Testis (tissue), 2 donors: ENCODE measurements at regions not wholly inside any gene's neighbourhood (a gene's known extent, or its start where the extent isn't known, plus 50 kb on each side); places are given as distances from the start of the nearest gene placed in this dataset.

Source experiments
- DNase-seq: peaks from one replicate; pipeline ENCODE4 v3.0.0-alpha.2; 2019
- H3K27ac ChIP-seq, 2 donors: fragments of 200-600 bp; sonication (generic); one replicate each; pipeline ENCODE4 v1.5.1; 2019
- H3K27me3 ChIP-seq: fragments of 200-600 bp; sonication (generic); one replicate; pipeline ENCODE4 v1.5.1; 2019
- H3K36me3 ChIP-seq: fragments of 200-600 bp; sonication (generic); one replicate; pipeline ENCODE4 v1.5.1; 2017; ENCODE audit warnings: low read depth; ENCODE audit errors: missing control alignments
- H3K4me1 ChIP-seq: fragments of 200-600 bp; sonication (generic); one replicate; pipeline ENCODE4 v1.5.1; 2019
- H3K4me3 ChIP-seq, 2 donors: fragments of 200-600 bp; sonication (generic); one replicate each; pipeline ENCODE4 v1.5.1; 2017 to 2019
- H3K9me3 ChIP-seq: fragments of 200-600 bp; sonication (generic); one replicate; pipeline ENCODE4 v1.5.1; 2017
- POLR2A ChIP-seq: fragments of 450-650 bp; IDR thresholded peaks from one replicate; pipeline ENCODE4 v1.6.1; 2017; ENCODE audit warnings: antibody characterized with exemption, mild to moderate bottlenecking, moderate library complexity
- WGBS, 2 donors: methylation state at CpG; one replicate each; pipeline ENCODE4 v1.1.5; 2018; 5-methylcytosine and 5-hydroxymethylcytosine counted together
- intact Hi-C: fragments of 100-400 bp; cut with DNase I; formaldehyde crosslinking; loops from one replicate; pipeline ENCODE4 v1.15.1; 2023; ENCODE audit warnings: low total_unique reads
- TF ChIP-seq, protein P1 (sequence below), 3 experiments: fragments of 450-650 bp in 2 of 3; fragments of 200-600 bp in 1 of 3; sonication (generic) in 1 of 3; IDR thresholded peaks; one replicate each; pipeline ENCODE4 v1.5.1; 2016 to 2019; ENCODE audit warnings: antibody characterized with exemption in 3 of 3, mild to moderate bottlenecking in 2 of 3, moderate library complexity in 1 of 3

DNA sequence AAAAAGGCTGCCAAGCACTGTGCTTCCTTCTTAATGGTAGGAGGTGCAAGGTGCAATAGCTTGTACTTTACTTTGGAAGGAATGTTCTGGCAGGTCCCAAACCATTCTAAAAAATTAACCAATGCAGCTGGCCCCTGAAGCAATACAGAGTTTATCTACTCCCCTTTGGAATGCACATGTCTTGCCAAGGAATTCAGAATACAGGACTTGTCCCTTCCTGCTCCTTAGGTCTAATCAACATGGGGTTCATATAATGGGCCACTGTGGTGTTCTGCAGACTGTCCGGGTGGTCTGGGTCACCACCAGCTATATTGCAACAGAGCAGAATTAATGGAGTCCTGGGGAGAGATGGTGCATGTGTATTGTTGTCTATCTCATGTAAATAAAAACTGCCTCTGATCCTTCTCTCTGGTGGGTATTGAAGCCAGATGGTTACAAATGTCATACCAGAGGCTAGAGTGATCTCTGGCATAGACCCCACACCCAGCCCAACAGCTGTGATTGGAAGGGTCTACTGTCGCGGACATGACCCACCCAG is 112.8 kb downstream of the RIPK4 start:
- no peak for DNase-seq
- 66 to 79% methylated on average over 2 to 3 of the region's 3 CpGs for WGBS, 2 donors
- no peaks in the 10 kb centered on the region for H3K9me3 ChIP-seq
- H3K36me3 ChIP-seq, result no peaks in the 10 kb centered on the region
- no peak overlapping the region for H3K4me3 ChIP-seq
- intact Hi-C loops, result no loop called here
- no peaks in the 10 kb centered on the region for H3K27me3 ChIP-seq
- no peak overlapping the region for H3K27ac ChIP-seq
- peaks cover 3% of the 10 kb centered on the region for H3K4me1 ChIP-seq
- no peak for TF ChIP-seq POLR2A
- TF ChIP-seq, protein P1, sequence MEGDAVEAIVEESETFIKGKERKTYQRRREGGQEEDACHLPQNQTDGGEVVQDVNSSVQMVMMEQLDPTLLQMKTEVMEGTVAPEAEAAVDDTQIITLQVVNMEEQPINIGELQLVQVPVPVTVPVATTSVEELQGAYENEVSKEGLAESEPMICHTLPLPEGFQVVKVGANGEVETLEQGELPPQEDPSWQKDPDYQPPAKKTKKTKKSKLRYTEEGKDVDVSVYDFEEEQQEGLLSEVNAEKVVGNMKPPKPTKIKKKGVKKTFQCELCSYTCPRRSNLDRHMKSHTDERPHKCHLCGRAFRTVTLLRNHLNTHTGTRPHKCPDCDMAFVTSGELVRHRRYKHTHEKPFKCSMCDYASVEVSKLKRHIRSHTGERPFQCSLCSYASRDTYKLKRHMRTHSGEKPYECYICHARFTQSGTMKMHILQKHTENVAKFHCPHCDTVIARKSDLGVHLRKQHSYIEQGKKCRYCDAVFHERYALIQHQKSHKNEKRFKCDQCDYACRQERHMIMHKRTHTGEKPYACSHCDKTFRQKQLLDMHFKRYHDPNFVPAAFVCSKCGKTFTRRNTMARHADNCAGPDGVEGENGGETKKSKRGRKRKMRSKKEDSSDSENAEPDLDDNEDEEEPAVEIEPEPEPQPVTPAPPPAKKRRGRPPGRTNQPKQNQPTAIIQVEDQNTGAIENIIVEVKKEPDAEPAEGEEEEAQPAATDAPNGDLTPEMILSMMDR (IDR thresholded peaks at IDR 0.05), result no peak

DNA sequence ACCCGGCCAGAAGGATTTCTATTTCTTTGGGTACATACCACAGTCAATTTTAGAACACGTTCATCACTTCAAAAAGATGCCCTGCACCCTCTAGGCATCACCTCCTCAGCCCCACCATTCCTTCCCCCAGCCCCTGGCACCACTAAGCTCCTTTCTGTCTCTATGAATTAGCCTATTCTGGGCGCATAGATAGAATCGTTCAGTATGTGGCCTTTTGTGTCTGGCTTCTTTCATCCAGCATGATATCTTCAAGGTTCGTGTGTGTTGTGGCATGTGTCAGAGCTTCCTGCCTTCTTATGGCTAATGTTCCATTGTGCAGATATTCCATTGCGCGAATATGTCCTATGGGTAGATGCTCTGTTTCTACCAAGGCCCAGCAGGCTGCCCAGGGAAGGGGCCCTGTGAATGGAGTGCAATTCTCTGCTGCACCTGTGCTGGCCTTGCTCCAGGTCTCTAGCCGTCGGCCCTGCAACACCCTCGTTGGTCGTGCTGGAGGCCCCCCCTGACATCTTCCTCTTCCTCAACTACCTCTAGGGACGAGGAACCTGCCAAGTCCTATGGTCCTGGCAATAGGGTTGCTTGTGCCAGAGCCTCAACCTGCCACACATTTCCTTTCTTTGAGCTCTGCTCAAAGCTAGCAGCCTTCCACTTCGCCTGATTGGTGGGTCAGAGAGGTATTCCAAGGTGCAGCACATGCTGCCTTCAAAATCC is 113.5 kb downstream of the RIPK4 start:
- H3K4me1 ChIP-seq, result peaks cover 3% of the 10 kb centered on the region
- intact Hi-C loops, result no loop called here
- H3K27me3 ChIP-seq, result no peaks in the 10 kb centered on the region
- no peak overlapping the region for H3K27ac ChIP-seq
- H3K36me3 ChIP-seq, result no peaks in the 10 kb centered on the region
- DNase-seq, result no peak
- TF ChIP-seq, protein P1 (IDR thresholded peaks at IDR 0.05), result no peak
- TF ChIP-seq POLR2A, result no peak
- no peaks in the 10 kb centered on the region for H3K9me3 ChIP-seq
- 72 to 75% methylated on average over 13 of the region's 13 CpGs for WGBS, 2 donors
- no peak overlapping the region for H3K4me3 ChIP-seq

DNA sequence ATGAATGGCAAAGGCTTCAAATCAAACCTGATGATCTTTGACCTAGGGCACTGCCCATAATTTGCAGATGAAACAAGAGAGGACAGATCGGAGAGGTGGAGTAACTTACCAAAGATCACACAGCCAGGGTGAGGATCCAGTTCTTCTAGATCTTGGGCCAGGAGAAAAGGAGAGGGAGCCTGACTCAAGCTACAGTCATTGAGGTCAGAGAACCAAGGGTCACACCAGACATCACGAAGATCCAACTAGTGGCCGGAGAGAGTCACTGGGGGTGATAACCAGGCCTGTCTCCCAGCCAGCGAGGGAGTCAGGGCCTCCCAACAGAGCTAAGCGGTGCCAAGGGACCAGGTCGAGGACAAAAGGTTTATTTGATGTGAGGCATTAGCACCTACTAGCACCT is 115.0 kb downstream of the RIPK4 start:
- intact Hi-C loops, result no loop called here
- Histone ChIP-seq H3K27ac (no peak overlapping the region), H3K36me3 (no peaks in the 10 kb centered on the region), H3K4me1 (peaks cover 3% of the 10 kb centered on the region), H3K9me3 (no peaks in the 10 kb centered on the region), H3K27me3 (no peaks in the 10 kb centered on the region), H3K4me3 (no peak overlapping the region)
- no peak for TF ChIP-seq POLR2A
- TF ChIP-seq, protein P1 (IDR thresholded peaks at IDR 0.05), result no peak
- 83 to 85% methylated on average over 6 of the region's 6 CpGs for whole genome bisulfite sequencing, 2 donors
- no peak for DNase-seq

DNA sequence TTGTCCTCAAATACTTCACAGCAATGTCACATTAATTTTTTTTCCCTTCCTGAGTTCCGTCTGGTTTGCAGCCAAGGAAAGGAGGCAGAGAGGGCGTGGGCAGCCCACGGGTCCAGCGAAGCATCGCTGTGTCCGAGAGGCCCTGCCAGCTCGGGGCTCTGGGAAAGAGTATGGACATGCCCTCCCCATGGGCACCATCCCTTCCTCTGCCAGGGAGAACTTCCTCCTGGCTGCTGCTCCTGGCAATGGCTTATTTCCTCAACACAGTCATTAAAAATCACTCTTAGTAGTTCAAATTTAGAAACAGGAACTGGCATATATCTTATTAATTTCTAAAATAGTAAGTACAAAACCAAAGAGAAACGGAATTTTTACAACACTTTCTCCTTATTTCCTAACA is 115.4 kb downstream of the RIPK4 start:
- no peaks in the 10 kb centered on the region for H3K9me3 ChIP-seq
- no peak overlapping the region for H3K27ac ChIP-seq
- peaks cover 3% of the 10 kb centered on the region for H3K4me1 ChIP-seq
- intact Hi-C loops, result no loop called here
- no peak for DNase-seq
- TF ChIP-seq, protein P1 (IDR thresholded peaks at IDR 0.05), result no peak
- TF ChIP-seq POLR2A, result no peak
- no peaks in the 10 kb centered on the region for H3K27me3 ChIP-seq
- no peak overlapping the region for H3K4me3 ChIP-seq
- 25 to 43% methylated on average over 8 of the region's 8 CpGs for WGBS, 2 donors
- no peaks in the 10 kb centered on the region for H3K36me3 ChIP-seq
